GM19397 (cell line): ENCODE measurements at regions not wholly inside any gene's neighbourhood (a gene's known extent, or its start where the extent isn't known, plus 50 kb on each side); places are given as distances from the start of the nearest gene placed in this dataset.

Experiments used
- ATAC-seq: cut with Tn5 transposase; IDR thresholded peaks from one replicate; pipeline ENCODE4 v1.9.1; 2021; ENCODE audit warnings: mild to moderate bottlenecking, moderate library complexity; ENCODE audit not compliant: unreplicated experiment

GRCh38 chr6:137729866-137730629 lies 137.0 kb upstream of the TNFAIP3 start:
- ATAC-seq, result no peak

GRCh38 chr6:137731600-137731959 lies 135.5 kb upstream of the TNFAIP3 start:
- ATAC-seq, result no peak

GRCh38 chr6:137731960-137732616 lies 135.0 kb upstream of the TNFAIP3 start:
- ATAC-seq, result no peak

- ATAC-seq, result no peak
These were observed 133.7 kb upstream of the TNFAIP3 start for GRCh38 chr6:137733372-137733771.

GRCh38 chr6:137734005-137734874 lies 132.8 kb upstream of the TNFAIP3 start:
- no peak for ATAC-seq

GRCh38 chr6:137734875-137735182 lies 132.2 kb upstream of the TNFAIP3 start:
- no peak for ATAC-seq

GRCh38 chr6:137736048-137736818 lies 130.8 kb upstream of the TNFAIP3 start:
- peak; percentile 76 for ATAC-seq

GRCh38 chr6:137736911-137737310 lies 130.1 kb upstream of the TNFAIP3 start:
- ATAC-seq, result no peak

- ATAC-seq, result no peak
These were observed 129.0 kb upstream of the TNFAIP3 start for GRCh38 chr6:137737836-137738596.

- no peak for ATAC-seq
These were observed 128.0 kb upstream of the TNFAIP3 start for GRCh38 chr6:137738931-137739504.

- no peak for ATAC-seq
These were observed 127.5 kb upstream of the TNFAIP3 start for GRCh38 chr6:137739544-137739943.

GRCh38 chr6:137740091-137740755 lies 126.8 kb upstream of the TNFAIP3 start:
- ATAC-seq, result no peak

GRCh38 chr6:137740967-137741761 lies 125.9 kb upstream of the TNFAIP3 start:
- ATAC-seq, result no peak

- ATAC-seq, result no peak
These were observed 123.6 kb upstream of the TNFAIP3 start for GRCh38 chr6:137743493-137743892.

- ATAC-seq, result peak; percentile 89
These were observed 122.2 kb upstream of the TNFAIP3 start for GRCh38 chr6:137744877-137745276.

GRCh38 chr6:137745321-137745720 lies 121.7 kb upstream of the TNFAIP3 start:
- no peak for ATAC-seq

- no peak for ATAC-seq
These were observed 120.8 kb upstream of the TNFAIP3 start for GRCh38 chr6:137746264-137746663.

- no peak for ATAC-seq
These were observed 117.3 kb upstream of the TNFAIP3 start for GRCh38 chr6:137749696-137750211.
